Lung microvascular endothelial cell (primary cell): ENCODE measurements at regions not wholly inside any gene's neighbourhood (a gene's known extent, or its start where the extent isn't known, plus 50 kb on each side); places are given as distances from the start of the nearest gene placed in this dataset.
"Not testable (repeated sequence)": the region's sequence is repeated elsewhere in the genome, so short reads cannot be mapped to it uniquely, and the experiment has no call there.

Source experiments
- DNase-seq, 2 donors: peaks; one replicate each; pipeline versions ENCODE4 v3.0.0 to v3.0.0-alpha.2; 2010; ENCODE audit warnings: low read depth in 2 of 2

GRCh38 chr3:77707281-77707680, 667.4 kb downstream of the ROBO2 start:
- DNase-seq, result no peak

- no peak for DNase-seq
These were observed 669.3 kb downstream of the ROBO2 start for GRCh38 chr3:77709155-77709554.

GRCh38 chr3:77718311-77718710, 678.4 kb downstream of the ROBO2 start:
- DNase-seq, result no peak

DNA sequence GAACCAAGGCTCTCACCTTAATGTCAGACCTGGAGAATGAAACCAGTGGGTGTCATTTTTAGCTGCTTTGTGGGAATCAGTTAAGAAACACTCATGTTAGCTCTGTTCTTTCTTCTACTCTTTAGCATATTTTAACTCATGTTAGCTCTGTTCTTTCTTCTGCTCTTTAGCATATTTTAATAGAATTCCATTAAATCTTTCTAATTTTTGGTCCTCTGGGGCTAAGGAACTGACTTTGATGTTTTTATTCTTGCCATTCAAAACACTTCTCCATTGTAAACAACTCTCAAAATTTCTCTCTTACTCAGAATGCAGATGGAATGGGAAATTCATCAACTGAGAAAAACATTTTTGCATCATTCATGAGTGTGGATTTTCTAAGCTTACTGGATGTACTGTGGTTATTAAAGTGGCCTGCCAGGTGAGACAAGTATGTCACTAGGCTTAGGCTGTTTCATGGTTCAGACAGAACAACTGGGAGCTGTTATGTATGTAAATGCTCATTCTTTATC, 680.6 kb downstream of the ROBO2 start:
- DNase-seq, result no peak

DNA sequence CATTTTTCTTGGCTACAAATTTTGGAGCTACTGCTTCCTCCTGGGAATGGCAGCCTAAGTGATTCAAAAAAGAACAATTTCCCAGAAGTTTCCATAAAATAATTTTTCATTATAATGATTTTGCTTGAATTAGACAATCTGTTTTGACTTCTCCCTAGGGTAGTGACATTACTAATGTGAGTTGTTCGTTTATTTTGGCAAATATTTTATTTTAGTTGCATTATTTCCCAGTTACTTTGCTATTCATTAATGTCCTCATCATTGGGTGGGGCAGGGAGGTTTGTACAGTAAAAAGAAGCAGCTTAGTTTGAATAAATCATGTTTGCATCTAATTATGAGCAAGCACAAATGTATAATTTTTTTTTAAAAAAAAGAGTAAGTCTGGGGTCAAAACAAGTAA, 686.6 kb downstream of the ROBO2 start:
- DNase-seq, result no peak

- DNase-seq, result no peak
These were observed 706.1 kb downstream of the ROBO2 start for GRCh38 chr3:77746048-77746447.

- DNase-seq, result no peak
These were observed 707.0 kb downstream of the ROBO2 start for GRCh38 chr3:77746892-77747291.

DNA sequence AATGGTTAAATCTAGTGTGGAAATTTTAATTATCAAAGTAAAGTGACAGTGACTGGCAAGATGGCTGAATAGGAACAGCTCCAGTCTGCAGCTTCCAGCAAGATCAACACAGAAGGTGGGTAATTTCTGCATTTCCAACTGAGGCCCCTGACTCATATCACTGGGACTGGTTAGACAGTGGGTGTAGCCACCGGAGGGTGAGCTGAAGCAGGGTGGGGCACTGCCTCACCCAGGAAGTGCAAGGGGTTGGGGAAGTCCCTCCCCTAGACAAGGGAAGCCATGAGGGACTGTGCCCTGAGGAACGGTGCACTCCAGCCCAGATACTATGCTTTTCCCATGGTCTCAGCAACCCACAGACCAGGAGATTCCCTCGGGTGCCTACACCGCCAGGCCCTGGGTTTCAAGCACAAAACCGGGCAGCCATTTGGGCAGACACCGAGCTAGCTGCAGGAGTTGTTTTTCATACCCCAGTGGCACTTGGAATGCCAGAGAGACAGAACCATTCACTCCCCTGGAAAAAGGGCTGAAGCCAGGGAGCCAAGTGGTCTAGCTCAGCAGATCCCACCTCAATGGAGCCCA, 716.6 kb downstream of the ROBO2 start:
- DNase-seq, result not testable (repeated sequence)

DNA sequence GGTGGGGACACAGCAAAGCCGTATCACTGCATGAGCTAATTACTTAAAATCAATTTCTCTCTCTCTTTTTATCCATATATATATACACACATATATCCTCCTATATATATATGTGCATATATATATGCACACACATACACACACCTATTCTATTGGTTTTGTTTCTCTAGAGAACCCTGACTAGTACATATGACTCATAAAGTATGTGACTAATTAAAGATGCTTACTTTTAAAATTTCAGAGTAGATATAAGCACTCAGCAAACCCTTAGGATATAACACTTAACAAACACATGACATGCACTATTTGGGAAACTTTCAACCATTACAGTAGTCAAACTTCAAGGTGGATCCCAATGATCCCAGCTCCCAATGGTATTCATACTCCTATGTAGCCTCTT, 732.6 kb downstream of the ROBO2 start:
- no peak for DNase-seq

- no peak for DNase-seq
These were observed 733.2 kb downstream of the ROBO2 start for GRCh38 chr3:77773084-77773483.

- DNase-seq, result no peak
These were observed 740.5 kb downstream of the ROBO2 start for GRCh38 chr3:77780278-77780996.

GRCh38 chr3:77786216-77786615, 746.3 kb downstream of the ROBO2 start:
- no peak for DNase-seq

GRCh38 chr3:77795013-77795412, 755.1 kb downstream of the ROBO2 start:
- no peak for DNase-seq

DNA sequence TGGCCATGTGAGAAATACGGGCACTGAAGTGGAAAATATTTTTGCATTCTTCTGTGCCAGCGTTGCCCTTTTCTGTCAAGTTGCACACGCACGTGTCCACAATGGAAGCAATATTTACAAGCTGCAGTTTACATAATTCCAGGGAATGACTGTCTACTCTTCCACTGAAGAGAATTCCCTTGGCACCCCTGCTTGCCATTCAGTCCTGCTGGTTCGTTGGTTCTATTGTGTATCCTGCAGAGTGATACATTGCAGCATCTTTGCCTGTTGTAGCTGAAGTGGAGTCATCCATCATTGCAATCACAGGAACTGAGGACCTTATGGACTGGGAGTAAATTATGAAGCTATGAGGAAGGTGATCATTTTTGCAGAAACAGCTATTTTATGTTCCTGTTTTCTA, 759.4 kb downstream of the ROBO2 start:
- DNase-seq, result no peak

- DNase-seq, result no peak
These were observed 761.0 kb downstream of the ROBO2 start for GRCh38 chr3:77800893-77801292.

- no peak for DNase-seq
These were observed 767.4 kb downstream of the ROBO2 start for GRCh38 chr3:77807312-77807711.

DNA sequence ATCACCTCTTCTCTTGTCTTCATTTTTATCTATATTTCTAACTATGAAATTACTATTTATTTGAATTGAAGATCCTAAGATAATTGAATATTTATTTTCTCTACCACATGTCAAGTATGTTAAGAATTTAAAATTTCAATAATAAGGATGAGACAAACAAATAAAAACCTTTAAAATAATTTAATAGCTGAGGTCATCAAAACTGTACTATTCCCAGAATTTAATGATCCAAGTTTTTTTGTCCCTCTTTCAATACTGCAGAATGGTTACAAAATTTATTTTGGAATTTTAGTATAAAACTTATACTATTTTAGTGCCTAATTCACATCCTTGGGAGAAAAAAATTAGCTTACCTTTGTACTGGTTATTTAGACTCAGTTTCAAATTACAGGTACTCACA, 774.9 kb downstream of the ROBO2 start:
- no peak for DNase-seq

DNA sequence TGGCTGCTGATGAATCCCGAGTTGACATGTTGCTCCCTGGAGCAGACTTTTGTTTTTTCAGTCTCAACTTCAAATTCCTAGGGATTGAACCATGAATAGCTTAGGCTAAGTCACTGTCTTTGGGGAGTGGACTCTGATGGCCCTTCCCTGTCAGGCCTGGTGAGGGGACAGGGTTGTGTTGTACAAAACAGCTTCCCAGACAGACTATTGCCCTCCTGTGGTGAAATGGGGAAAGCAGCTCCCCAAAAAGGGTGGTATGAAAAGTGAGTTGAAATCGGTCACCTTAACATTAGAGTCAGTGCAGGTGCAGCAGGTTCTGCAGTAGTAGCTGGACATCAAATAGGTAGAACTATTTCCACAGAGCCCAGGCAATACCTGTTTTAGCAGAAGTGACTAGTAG, 775.6 kb downstream of the ROBO2 start:
- no peak for DNase-seq

DNA sequence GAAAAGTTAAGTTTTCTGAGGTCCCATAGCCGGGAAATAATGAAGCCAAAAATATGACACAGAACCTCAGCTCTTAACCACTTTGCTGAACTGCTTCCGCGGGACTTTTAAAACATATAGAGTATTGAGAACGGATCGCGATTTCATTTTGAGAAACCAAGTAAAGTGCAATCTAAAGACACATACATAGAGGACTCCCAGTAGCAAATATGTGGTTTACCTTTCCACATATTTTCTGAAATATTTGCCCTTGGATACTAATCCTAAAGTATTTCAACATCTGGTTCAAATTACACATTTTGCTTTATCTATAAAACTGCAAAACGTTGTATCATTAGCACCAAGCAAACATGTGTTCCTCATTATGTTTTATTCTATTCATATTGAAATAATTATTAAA, 776.5 kb downstream of the ROBO2 start:
- DNase-seq, result no peak

GRCh38 chr3:77825001-77825827, 785.3 kb downstream of the ROBO2 start:
- no peak for DNase-seq

DNA sequence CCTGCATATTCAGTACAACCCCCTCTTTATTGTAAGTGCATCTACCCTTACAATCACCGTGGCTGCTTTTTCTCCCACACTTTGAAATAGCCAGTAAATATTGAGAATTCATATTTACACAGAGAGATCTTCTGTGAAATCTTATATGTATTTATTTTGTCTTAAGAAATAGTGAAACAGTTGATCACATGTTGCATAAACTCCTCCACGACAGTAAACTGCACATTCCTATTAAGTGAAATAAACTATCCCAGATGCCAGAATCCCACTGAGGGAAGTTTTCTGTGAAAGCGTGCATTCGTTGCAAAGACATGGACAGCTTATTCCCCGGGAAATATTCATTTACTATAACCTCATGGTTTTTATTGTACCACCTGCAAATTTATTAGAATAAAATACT, 796.0 kb downstream of the ROBO2 start:
- no peak for DNase-seq

DNA sequence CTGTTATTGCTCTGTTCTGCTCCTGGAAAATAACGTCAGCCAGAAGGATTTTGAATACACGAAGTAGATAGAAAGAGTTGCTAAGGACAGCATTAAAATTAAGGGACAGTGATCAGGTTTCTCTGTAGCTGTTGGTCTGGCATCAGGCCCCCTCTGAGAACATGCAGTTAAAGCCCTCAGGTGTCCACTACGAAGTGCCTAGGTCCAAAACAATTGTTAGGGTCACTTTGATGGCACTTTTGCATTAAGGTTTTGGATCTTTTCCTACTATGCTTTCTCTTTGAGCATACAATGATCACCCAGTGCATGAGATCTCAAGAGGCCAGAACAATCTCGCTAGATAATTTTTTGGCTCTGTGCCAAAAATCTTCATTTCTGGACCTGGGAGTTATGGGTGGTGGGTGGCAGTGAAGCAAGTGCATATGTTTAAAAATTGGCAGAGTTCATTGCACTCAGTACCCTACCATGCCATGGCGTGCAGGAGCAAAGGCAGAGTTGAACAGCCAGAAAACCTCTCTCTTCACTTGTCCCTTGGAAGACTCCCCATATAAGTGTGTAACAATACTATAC, 797.6 kb downstream of the ROBO2 start:
- DNase-seq, result no peak
